BE2C (cell line): ENCODE measurements at regions not wholly inside any gene's neighbourhood (a gene's known extent, or its start where the extent isn't known, plus 50 kb on each side); places are given as distances from the start of the nearest gene placed in this dataset.
"Not testable (repeated sequence)": the region's sequence is repeated elsewhere in the genome, so short reads cannot be mapped to it uniquely, and the experiment has no call there.

Experiments used
- DNase-seq: peaks from one replicate; pipeline ENCODE4 v3.0.0-alpha.2; 2020
- H3K27me3 ChIP-seq: fragments of 250-450 bp; sonication (Bioruptor Pico); 2 replicates; pipeline ENCODE4 v1.5.1; 2020; ENCODE audit warnings: mild to moderate bottlenecking
- H3K36me3 ChIP-seq: fragments of 250-450 bp; sonication (Bioruptor Pico); 2 replicates; pipeline ENCODE4 v1.5.1; 2020; ENCODE audit warnings: mild to moderate bottlenecking
- H3K4me1 ChIP-seq: fragments of 250-450 bp; sonication (Bioruptor Pico); 2 replicates; pipeline ENCODE4 v1.5.1; 2020
- H3K4me3 ChIP-seq: 2 replicates; pipeline ENCODE4 v1.5.1; 2011; ENCODE audit warnings: low read depth, low read length
- H3K9me3 ChIP-seq: fragments of 250-450 bp; sonication (Bioruptor Pico); 2 replicates; pipeline ENCODE4 v1.5.1; 2020
- CTCF ChIP-seq: IDR thresholded peaks from 2 replicates; pipeline ENCODE4 v1.5.1; 2012; ENCODE audit warnings: mild to moderate bottlenecking, low read depth, low read length

- H3K9me3 ChIP-seq = no peaks in the 10 kb centered on the region
- no peaks in the 10 kb centered on the region for H3K4me1 ChIP-seq
- no peaks in the 10 kb centered on the region for H3K36me3 ChIP-seq
- no peak for DNase-seq
- no peak for TF ChIP-seq CTCF
- H3K4me3 ChIP-seq = no peak overlapping the region
- no peaks in the 10 kb centered on the region for H3K27me3 ChIP-seq
Measured at GRCh38 chr1:118390955-118391354, 205.9 kb upstream of the SPAG17 start.

GRCh38 chr1:118388301-118388959 is 203.4 kb upstream of the SPAG17 start:
- no peaks in the 10 kb centered on the region for H3K9me3 ChIP-seq

GRCh38 chr1:118381197-118381869 is 196.3 kb upstream of the SPAG17 start:
- no peaks in the 10 kb centered on the region for H3K27me3 ChIP-seq
- H3K9me3 ChIP-seq = no peaks in the 10 kb centered on the region
- no peak for TF ChIP-seq CTCF
- H3K4me1 ChIP-seq = no peaks in the 10 kb centered on the region
- H3K4me3 ChIP-seq = no peak overlapping the region
- no peaks in the 10 kb centered on the region for H3K36me3 ChIP-seq
- no peak for DNase-seq

More at GRCh38 chr1:118388301-118388959, 203.4 kb upstream of the SPAG17 start:
- no peaks in the 10 kb centered on the region for H3K27me3 ChIP-seq
- H3K4me3 ChIP-seq = no peak overlapping the region
- H3K36me3 ChIP-seq = no peaks in the 10 kb centered on the region
- DNase-seq = no peak
- H3K4me1 ChIP-seq = no peaks in the 10 kb centered on the region
- no peak for TF ChIP-seq CTCF

- DNase-seq, H3K4me1 ChIP-seq, H3K9me3 ChIP-seq, H3K27me3 ChIP-seq, H3K4me3 ChIP-seq, H3K36me3 ChIP-seq: not testable (repeated sequence)
Measured at GRCh38 chr1:118377183-118377582, 192.2 kb upstream of the SPAG17 start.

- no peak overlapping the region for H3K4me3 ChIP-seq
- TF ChIP-seq CTCF = no peak
Measured at GRCh38 chr1:118371612-118372011, 186.6 kb upstream of the SPAG17 start.

GRCh38 chr1:118370861-118371260 is 185.8 kb upstream of the SPAG17 start:
- TF ChIP-seq CTCF = no peak
- no peaks in the 10 kb centered on the region for H3K36me3 ChIP-seq
- no peak for DNase-seq
- no peaks in the 10 kb centered on the region for H3K27me3 ChIP-seq
- no peaks in the 10 kb centered on the region for H3K9me3 ChIP-seq
- H3K4me3 ChIP-seq = no peak overlapping the region
- H3K4me1 ChIP-seq = no peaks in the 10 kb centered on the region

More at GRCh38 chr1:118371612-118372011, 186.6 kb upstream of the SPAG17 start:
- no peak for DNase-seq
- Histone ChIP-seq H3K9me3 (no peaks in the 10 kb centered on the region), H3K27me3 (no peaks in the 10 kb centered on the region), H3K4me1 (no peaks in the 10 kb centered on the region), H3K36me3 (no peaks in the 10 kb centered on the region)
